Cardiac muscle cell (in vitro differentiated cells and primary cell): ENCODE measurements at regions not wholly inside any gene's neighbourhood (a gene's known extent, or its start where the extent isn't known, plus 50 kb on each side); places are given as distances from the start of the nearest gene placed in this dataset.
"Not testable (repeated sequence)": the region's sequence is repeated elsewhere in the genome, so short reads cannot be mapped to it uniquely, and the experiment has no call there.

Source experiments
- DNase-seq, 2 donors: peaks; one replicate each; pipeline versions ENCODE4 v3.0.0 to v3.0.0-alpha.2; 2010 to 2017; ENCODE audit warnings: low read depth in 1 of 2, low spot score in 1 of 2
- H3K27ac ChIP-seq: fragments of 200-600 bp; sonication (generic); 2 replicates; pipeline ENCODE4 v1.5.1; 2016
- H3K27me3 ChIP-seq: fragments of 200-600 bp; sonication (generic); 2 replicates; pipeline ENCODE4 v1.6.0; 2016; ENCODE audit warnings: control low read depth
- H3K36me3 ChIP-seq: fragments of 200-600 bp; sonication (generic); 2 replicates; pipeline ENCODE4 v1.5.1; 2016; ENCODE audit warnings: control low read depth
- H3K4me1 ChIP-seq: fragments of 200-600 bp; sonication (generic); 2 replicates; pipeline ENCODE4 v1.8.1; 2017; ENCODE audit warnings: low read depth, mild to moderate bottlenecking, mixed run types
- H3K4me3 ChIP-seq: fragments of 200-600 bp; sonication (generic); 2 replicates; pipeline ENCODE4 v1.5.1; 2016; ENCODE audit warnings: mild to moderate bottlenecking
- H3K9me3 ChIP-seq: fragments of 200-600 bp; sonication (generic); 2 replicates; pipeline ENCODE4 v1.5.1; 2017; ENCODE audit warnings: low read depth, mild to moderate bottlenecking, control low read depth
- TF ChIP-seq, protein P1 (sequence below): IDR thresholded peaks from 2 replicates; pipeline ENCODE4 v1.5.1; 2012; ENCODE audit warnings: low read depth, mild to moderate bottlenecking, low read length

DNA sequence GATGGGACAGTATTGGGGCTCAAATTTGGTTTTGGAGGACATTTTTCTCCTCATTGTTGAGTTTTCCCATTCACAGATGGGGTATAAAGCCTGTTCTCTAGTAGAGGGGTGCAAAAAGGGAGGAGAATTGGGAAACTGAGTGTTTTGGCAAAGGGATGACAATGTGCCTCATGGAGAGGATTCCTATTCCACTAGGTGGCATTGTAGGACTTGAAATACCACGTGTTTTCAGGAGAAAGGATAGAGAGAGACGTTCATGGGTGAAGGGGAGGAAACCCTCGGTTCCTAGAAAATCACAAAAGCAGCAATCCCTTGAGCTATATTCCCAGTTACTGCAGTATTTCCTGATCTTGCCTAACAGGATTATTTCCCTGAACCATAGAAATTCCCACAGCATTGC, 113.7 kb upstream of the SRD5A2 start:
- Histone ChIP-seq H3K9me3 (no peaks in the 10 kb centered on the region), H3K4me3 (no peak overlapping the region), H3K4me1 (no peaks in the 10 kb centered on the region), H3K36me3 (no peaks in the 10 kb centered on the region), H3K27ac (no peak overlapping the region), H3K27me3 (no peaks in the 10 kb centered on the region)
- TF ChIP-seq, protein P1, sequence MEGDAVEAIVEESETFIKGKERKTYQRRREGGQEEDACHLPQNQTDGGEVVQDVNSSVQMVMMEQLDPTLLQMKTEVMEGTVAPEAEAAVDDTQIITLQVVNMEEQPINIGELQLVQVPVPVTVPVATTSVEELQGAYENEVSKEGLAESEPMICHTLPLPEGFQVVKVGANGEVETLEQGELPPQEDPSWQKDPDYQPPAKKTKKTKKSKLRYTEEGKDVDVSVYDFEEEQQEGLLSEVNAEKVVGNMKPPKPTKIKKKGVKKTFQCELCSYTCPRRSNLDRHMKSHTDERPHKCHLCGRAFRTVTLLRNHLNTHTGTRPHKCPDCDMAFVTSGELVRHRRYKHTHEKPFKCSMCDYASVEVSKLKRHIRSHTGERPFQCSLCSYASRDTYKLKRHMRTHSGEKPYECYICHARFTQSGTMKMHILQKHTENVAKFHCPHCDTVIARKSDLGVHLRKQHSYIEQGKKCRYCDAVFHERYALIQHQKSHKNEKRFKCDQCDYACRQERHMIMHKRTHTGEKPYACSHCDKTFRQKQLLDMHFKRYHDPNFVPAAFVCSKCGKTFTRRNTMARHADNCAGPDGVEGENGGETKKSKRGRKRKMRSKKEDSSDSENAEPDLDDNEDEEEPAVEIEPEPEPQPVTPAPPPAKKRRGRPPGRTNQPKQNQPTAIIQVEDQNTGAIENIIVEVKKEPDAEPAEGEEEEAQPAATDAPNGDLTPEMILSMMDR: no peak
- DNase-seq: peak in 1 of 2 donors; percentile 12

DNA sequence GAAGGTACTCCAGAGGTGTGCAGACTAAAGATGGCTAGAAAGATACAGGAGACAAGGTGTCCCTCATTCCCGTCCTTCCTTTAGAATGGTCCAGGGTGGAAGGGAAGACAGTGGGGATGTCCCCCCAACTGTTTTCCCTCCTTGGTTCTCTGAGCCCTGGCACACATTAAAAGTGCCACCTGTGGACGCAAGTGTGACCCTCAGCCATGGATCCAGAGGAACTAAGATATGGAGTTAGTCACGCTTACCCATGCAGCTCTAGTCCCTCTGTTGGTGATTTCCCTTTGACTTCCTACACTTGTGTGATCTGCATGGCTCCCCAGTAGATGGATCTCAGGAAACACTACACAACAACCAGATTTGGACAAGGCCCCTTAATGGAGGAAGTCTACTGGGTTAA, 113.1 kb upstream of the SRD5A2 start:
- Histone ChIP-seq H3K27me3 (no peaks in the 10 kb centered on the region), H3K36me3 (no peaks in the 10 kb centered on the region), H3K4me1 (no peaks in the 10 kb centered on the region), H3K9me3 (no peaks in the 10 kb centered on the region), H3K27ac (no peak overlapping the region), H3K4me3 (no peak overlapping the region)
- DNase-seq: peak; percentile 6 to 10
- TF ChIP-seq, protein P1: no peak

DNA sequence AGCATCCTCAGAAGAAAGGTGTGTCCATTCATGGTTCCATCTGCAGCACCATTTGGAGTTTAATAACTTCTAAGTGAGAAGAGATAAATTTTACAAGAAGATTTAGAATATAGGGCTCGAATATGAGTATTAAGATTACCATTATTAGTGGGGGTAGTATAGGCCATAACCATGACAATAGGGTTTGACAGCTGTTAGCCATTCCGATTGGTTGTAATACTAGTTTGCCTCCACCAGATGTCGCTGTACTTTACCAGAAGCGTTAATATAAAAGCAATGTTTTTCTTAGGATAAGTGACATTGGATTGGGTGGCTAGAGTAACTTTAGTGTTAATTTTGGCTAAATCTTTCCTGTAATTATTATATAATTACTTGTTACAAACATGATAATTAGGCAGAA, 107.5 kb upstream of the SRD5A2 start:
- peak in 1 of 2 donors; percentile 15 for DNase-seq
- H3K9me3 ChIP-seq: no peaks in the 10 kb centered on the region
- TF ChIP-seq, protein P1: peak; percentile 48
- H3K4me3 ChIP-seq: no peak overlapping the region
- no peak overlapping the region for H3K27ac ChIP-seq
- no peaks in the 10 kb centered on the region for H3K27me3 ChIP-seq
- no peaks in the 10 kb centered on the region for H3K36me3 ChIP-seq
- H3K4me1 ChIP-seq: no peaks in the 10 kb centered on the region

DNA sequence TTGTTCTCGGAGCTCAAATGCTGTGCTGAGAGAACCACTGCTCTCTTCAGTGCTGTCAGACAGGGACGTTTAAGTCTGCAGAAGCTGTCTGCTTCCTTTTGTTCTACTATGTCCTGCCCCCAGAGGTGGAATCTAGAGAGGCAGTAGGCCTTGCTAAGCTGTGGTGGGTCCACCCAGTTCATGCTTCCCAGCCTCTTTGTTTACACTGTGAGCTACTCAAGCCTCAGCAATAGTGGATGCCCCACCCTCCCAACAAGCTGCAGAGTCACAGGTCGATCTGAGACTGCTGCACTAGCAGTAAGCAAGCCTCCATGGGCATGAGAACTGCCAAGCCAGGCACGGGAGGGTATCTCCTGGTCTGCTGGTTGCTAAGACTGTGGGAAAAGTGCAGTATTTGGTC, 102.8 kb upstream of the SRD5A2 start:
- not testable (repeated sequence) for H3K4me3 ChIP-seq, H3K36me3 ChIP-seq, H3K4me1 ChIP-seq, H3K27ac ChIP-seq, H3K27me3 ChIP-seq, H3K9me3 ChIP-seq, DNase-seq

DNA sequence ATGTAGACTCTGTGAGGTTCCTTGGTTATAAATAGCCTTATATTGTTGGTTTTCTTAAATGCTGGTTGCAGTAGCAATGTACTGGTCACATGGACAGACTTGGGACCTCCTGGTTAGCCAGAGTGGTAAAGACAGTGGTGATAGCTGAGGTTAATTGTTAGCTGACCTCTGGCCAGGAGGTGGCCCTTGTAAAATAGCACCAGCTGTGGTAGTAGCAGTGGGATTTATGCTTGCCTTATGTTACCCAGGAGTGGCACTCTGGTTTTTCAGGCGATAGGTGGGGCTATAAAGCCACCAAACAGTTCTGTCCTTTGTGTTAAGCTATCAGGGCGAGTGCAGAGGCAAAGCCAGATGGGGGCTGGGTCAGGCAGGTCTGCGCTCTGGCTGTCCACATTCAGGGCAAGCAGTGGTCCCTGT, 94.8 kb upstream of the SRD5A2 start:
- peak in 1 of 2 donors; percentile 2 for DNase-seq
- TF ChIP-seq, protein P1: no peak
- no peaks in the 10 kb centered on the region for H3K36me3 ChIP-seq
- no peaks in the 10 kb centered on the region for H3K27me3 ChIP-seq
- H3K4me3 ChIP-seq: no peak overlapping the region
- H3K9me3 ChIP-seq: no peaks in the 10 kb centered on the region
- no peak overlapping the region for H3K27ac ChIP-seq
- H3K4me1 ChIP-seq: no peaks in the 10 kb centered on the region

DNA sequence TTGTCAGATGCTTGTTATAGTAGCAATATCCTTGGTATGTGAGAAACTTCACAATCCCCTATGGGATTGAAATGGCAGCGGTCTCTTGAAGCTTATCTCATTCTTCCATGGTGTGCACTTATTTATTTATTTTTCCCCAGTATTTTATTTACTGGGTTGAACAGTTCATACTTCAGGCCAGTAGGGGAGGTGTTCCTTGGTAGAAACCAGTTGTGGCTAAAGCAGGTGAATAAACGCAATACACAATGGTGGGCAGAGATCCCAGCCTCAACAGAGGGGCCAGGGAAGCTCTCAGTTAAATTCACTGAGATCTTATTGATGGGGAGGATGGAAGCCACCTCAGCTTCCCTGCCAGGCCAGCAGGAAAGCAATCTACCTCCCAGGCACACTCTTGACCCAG, 93.7 kb upstream of the SRD5A2 start:
- Histone ChIP-seq H3K27me3 (no peaks in the 10 kb centered on the region), H3K27ac (no peak overlapping the region), H3K9me3 (no peaks in the 10 kb centered on the region), H3K4me3 (no peak overlapping the region), H3K4me1 (no peaks in the 10 kb centered on the region), H3K36me3 (no peaks in the 10 kb centered on the region)
- no peak for DNase-seq
- TF ChIP-seq, protein P1: no peak
